ENCODE measurements at regions not wholly inside any gene's neighbourhood (a gene's known extent, or its start where the extent isn't known, plus 50 kb on each side); places are given as distances from the start of the nearest gene placed in this dataset.

- Histone ChIP-seq H3K27me3 (ENCODE audit: control insufficient read depth, insufficient read depth, low read length) (peaks cover 52% of the 10 kb centered on the region), H2AK5ac (ENCODE audit: low read depth, low read length) (no peak overlapping the region), H4K8ac (ENCODE audit: low read depth in 2 of 2, low read length in 2 of 2) (no peak overlapping the region), H3K36me3 (ENCODE audit: control insufficient read depth, insufficient read depth, low read length) (no peaks in the 10 kb centered on the region), H2BK20ac (ENCODE audit: low read depth, low read length) (no peak overlapping the region), H3K4me1 (ENCODE audit: control insufficient read depth, insufficient read depth, low read length) (no peaks in the 10 kb centered on the region), H3K79me1 (ENCODE audit: low read depth in 1 of 2, low read length in 2 of 2) (no peaks in the 10 kb centered on the region), H3K9ac (ENCODE audit: low read depth, low read length) (no peak overlapping the region), H2BK5ac (ENCODE audit: low read depth, low read length, poor library complexity, severe bottlenecking) (no peak overlapping the region), H3K4me3 (ENCODE audit: insufficient read depth, low read depth, low read length) (no peak overlapping the region), H3K56ac (ENCODE audit: extremely low read depth, insufficient read depth, low read length) (no peak overlapping the region), H3K27ac (ENCODE audit: insufficient read depth, low read length) (no peak overlapping the region), H2BK15ac (ENCODE audit: low read depth, low read length) (no peak overlapping the region), H2AK9ac (replicated peaks; ENCODE audit: low read depth, low read length, poor library complexity) (no peak overlapping the region), H4K91ac (ENCODE audit: insufficient read depth, low read depth, low read length) (no peak overlapping the region), H4K20me1 (ENCODE audit: insufficient read depth, low read length) (peaks cover 2% of the 10 kb centered on the region; the same call in 1 of the 2 replicates), H3K4ac (ENCODE audit: low read depth, low read length) (no peak overlapping the region), H2AFZ (replicated peaks; ENCODE audit: low read length, poor library complexity) (no peak overlapping the region), H4K5ac (ENCODE audit: low read depth, low read length) (no peak overlapping the region), H3K9me3 (ENCODE audit: control insufficient read depth, insufficient read depth, low read length) (no peaks in the 10 kb centered on the region), H3K18ac (ENCODE audit: low read depth, low read length) (no peak overlapping the region), H2BK120ac (ENCODE audit: low read depth, low read length) (no peak overlapping the region), H3K4me2 (ENCODE audit: low read depth, low read length) (no peak overlapping the region), H3K14ac (replicated peaks; ENCODE audit: low read depth, low read length) (no peak overlapping the region), H3K9me1 (ENCODE audit: insufficient read depth, low read length) (peaks cover 4% of the 10 kb centered on the region; the same call in 1 of the 2 replicates), H3K23ac (ENCODE audit: low read depth, low read length) (no peak overlapping the region)
- in situ Hi-C loops (cut with MboI; ENCODE audit: low sequenced_read_pairs) (no loop called here), intact Hi-C loops (cut with micrococcal nuclease) (no loop called here), dilution Hi-C loops (cut with HindIII; ENCODE audit: low sequenced_read_pairs, unreplicated experiment) (no loop called here)
- POLR2A ChIA-PET (ENCODE audit: unreplicated experiment) = no interaction called here
- TF ChIP-seq MAFK (IDR thresholded peaks at IDR 0.05; ENCODE audit: low read depth, low read length) (no peak), CHD1 (IDR thresholded peaks at IDR 0.05; ENCODE audit: low read depth, low read length) (no peak), MAZ (IDR thresholded peaks at IDR 0.05; ENCODE audit: borderline replicate concordance, low read depth, low read length) (no peak), USF2 (IDR thresholded peaks at IDR 0.05; ENCODE audit: low read depth, low read length) (no peak), BHLHE40 (IDR thresholded peaks at IDR 0.05; ENCODE audit: low read depth, low read length) (no peak), POLR2A (IDR thresholded peaks at IDR 0.05; ENCODE audit: low read depth, low read length) (no peak), FOS (IDR thresholded peaks at IDR 0.05; ENCODE audit: low read depth, low read length) (no peak), SMC3 (IDR thresholded peaks at IDR 0.05; ENCODE audit: low read depth, low read length) (no peak), CEBPB (IDR thresholded peaks at IDR 0.05; ENCODE audit: low read depth, low read length) (no peak), NFE2L2 (IDR thresholded peaks at IDR 0.05; ENCODE audit: low read depth, low read length) (no peak), RCOR1 (IDR thresholded peaks at IDR 0.05; ENCODE audit: insufficient replicate concordance, low read length) (no peak), RFX5 (IDR thresholded peaks at IDR 0.05; ENCODE audit: low read depth, low read length) (no peak), MXI1 (IDR thresholded peaks at IDR 0.05; ENCODE audit: borderline replicate concordance, low read depth, low read length) (no peak), CTCF (conservative IDR thresholded peaks at IDR 0.05; ENCODE audit: low read depth, low read length) (no peak), RAD21 (IDR thresholded peaks at IDR 0.05; ENCODE audit: low read length) (no peak)
- TF ChIP-seq, protein P1, sequence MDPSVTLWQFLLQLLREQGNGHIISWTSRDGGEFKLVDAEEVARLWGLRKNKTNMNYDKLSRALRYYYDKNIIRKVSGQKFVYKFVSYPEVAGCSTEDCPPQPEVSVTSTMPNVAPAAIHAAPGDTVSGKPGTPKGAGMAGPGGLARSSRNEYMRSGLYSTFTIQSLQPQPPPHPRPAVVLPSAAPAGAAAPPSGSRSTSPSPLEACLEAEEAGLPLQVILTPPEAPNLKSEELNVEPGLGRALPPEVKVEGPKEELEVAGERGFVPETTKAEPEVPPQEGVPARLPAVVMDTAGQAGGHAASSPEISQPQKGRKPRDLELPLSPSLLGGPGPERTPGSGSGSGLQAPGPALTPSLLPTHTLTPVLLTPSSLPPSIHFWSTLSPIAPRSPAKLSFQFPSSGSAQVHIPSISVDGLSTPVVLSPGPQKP (IDR thresholded peaks at IDR 0.05; ENCODE audit: borderline replicate concordance, low read depth, low read length) = no peak
- DNase-seq = no peak
- BruUV-seq (replicated peaks) = no TSS peak
- no CpG with 5 or more reads among the region's 10 CpGs for WGBS, 2 experiments (ENCODE audit: extremely low coverage in 2 of 2, insufficient read length in 1 of 2)
- CTCF ChIA-PET = no interaction called here
- ATAC-seq (ENCODE audit: low read depth) = no peak
Measured at GRCh38 chr20:62580052-62580451, 62.3 kb upstream of the SLCO4A1 start.

Data from IMR-90 (cell line).